WERI-Rb-1 (cell line): ENCODE measurements at regions not wholly inside any gene's neighbourhood (a gene's known extent, or its start where the extent isn't known, plus 50 kb on each side); places are given as distances from the start of the nearest gene placed in this dataset.

Experiments
- DNase-seq: peaks from one replicate; pipeline ENCODE4 v3.0.0-alpha.2; 2020
- H3K27ac ChIP-seq: fragments of 250-450 bp; sonication (Bioruptor Pico); 2 replicates; pipeline ENCODE4 v1.5.1; 2020; ENCODE audit warnings: mild to moderate bottlenecking, moderate library complexity
- H3K27me3 ChIP-seq: fragments of 250-450 bp; sonication (Bioruptor Pico); 2 replicates; pipeline ENCODE4 v1.5.1; 2021; ENCODE audit warnings: mild to moderate bottlenecking, low read depth, moderate library complexity; ENCODE audit not compliant: insufficient read depth, severe bottlenecking
- H3K36me3 ChIP-seq: fragments of 250-450 bp; sonication (Bioruptor Pico); 2 replicates; pipeline ENCODE4 v1.5.1; 2020; ENCODE audit warnings: mild to moderate bottlenecking, moderate library complexity
- H3K4me3 ChIP-seq: 2 replicates; pipeline ENCODE4 v1.5.1; 2011; ENCODE audit warnings: low read depth, mild to moderate bottlenecking, control low read depth, low read length
- H3K9me3 ChIP-seq: fragments of 250-450 bp; sonication (Bioruptor Pico); 2 replicates; pipeline ENCODE4 v1.5.1; 2021; ENCODE audit warnings: mild to moderate bottlenecking, moderate library complexity; ENCODE audit not compliant: severe bottlenecking
- CTCF ChIP-seq: IDR thresholded peaks from 2 replicates; pipeline ENCODE4 v1.5.1; 2011; ENCODE audit warnings: low read depth, mild to moderate bottlenecking, control low read depth, inconsistent platforms, low read length

DNA sequence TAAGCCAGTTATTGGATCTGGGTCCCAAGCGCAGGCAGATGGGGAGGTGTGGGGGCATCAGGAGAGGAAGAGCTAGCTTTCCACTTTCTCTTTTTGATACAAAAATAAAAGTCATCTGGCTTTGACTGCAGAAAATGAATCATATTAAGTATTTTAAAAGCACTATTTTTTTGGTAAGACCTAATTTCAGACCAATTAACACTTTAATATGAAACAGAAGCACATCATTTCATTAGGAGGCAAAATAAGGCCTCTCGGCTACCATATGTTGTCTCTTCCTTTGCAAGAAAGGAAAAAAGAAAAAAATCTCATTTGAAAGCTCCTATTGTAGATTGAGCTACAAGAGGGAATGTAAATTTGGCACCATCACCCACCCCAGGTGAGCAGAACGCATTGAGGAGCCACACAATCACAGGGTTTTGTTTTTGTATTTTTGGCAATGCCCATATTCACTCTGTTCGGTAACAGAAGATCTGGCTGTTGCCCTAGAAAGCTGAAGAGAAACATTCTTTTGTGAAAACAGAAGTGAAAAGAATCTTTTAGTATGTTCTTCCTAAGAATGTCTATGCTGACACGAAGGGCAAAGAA lies 390.7 kb upstream of the ETAA1 start:
- H3K27ac ChIP-seq: no peak overlapping the region
- no peak for TF ChIP-seq CTCF
- no peaks in the 10 kb centered on the region for H3K9me3 ChIP-seq
- no peaks in the 10 kb centered on the region for H3K36me3 ChIP-seq
- H3K27me3 ChIP-seq: peaks cover 40% of the 10 kb centered on the region
- no peak overlapping the region for H3K4me3 ChIP-seq
- DNase-seq: no peak

- TF ChIP-seq CTCF: no peak
- Histone ChIP-seq H3K4me3 (no peak overlapping the region), H3K27ac (no peak overlapping the region), H3K27me3 (peaks cover 40% of the 10 kb centered on the region), H3K36me3 (no peaks in the 10 kb centered on the region), H3K9me3 (no peaks in the 10 kb centered on the region)
- no peak for DNase-seq
These were observed 389.0 kb upstream of the ETAA1 start for GRCh38 chr2:67008155-67008554.

GRCh38 chr2:67012165-67012564 lies 385.0 kb upstream of the ETAA1 start:
- DNase-seq: no peak
- H3K27ac ChIP-seq: no peak overlapping the region
- H3K27me3 ChIP-seq: peaks cover 32% of the 10 kb centered on the region
- no peaks in the 10 kb centered on the region for H3K36me3 ChIP-seq
- H3K9me3 ChIP-seq: no peaks in the 10 kb centered on the region
- TF ChIP-seq CTCF: no peak
- H3K4me3 ChIP-seq: no peak overlapping the region

DNA sequence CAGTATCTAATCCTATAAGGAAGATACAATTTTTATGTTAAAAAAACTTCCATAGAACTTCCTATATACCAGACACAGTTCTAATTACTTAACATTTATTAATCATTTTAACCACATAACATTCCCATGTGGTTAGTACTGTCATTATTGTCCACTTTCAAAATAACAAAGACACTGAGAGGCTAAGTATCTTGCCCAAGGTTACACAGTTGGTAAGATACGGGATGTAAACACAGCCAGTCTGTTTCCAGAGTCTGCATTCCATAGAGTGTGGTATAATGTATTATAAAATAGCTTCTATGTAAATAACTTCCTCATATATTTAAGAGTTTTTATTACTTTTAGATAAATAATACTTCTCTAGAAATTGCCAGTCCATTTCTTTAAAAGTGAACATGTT lies 383.3 kb upstream of the ETAA1 start:
- Histone ChIP-seq H3K27me3 (peaks cover 32% of the 10 kb centered on the region), H3K36me3 (no peaks in the 10 kb centered on the region), H3K9me3 (no peaks in the 10 kb centered on the region), H3K27ac (no peak overlapping the region), H3K4me3 (no peak overlapping the region)
- no peak for TF ChIP-seq CTCF
- DNase-seq: no peak

- Histone ChIP-seq H3K36me3 (no peaks in the 10 kb centered on the region), H3K9me3 (no peaks in the 10 kb centered on the region), H3K27ac (no peak overlapping the region), H3K4me3 (no peak overlapping the region), H3K27me3 (peaks cover 23% of the 10 kb centered on the region)
- DNase-seq: no peak
- TF ChIP-seq CTCF: no peak
These were observed 381.5 kb upstream of the ETAA1 start for GRCh38 chr2:67015681-67016080.

- TF ChIP-seq CTCF: no peak
- Histone ChIP-seq H3K9me3 (no peaks in the 10 kb centered on the region), H3K36me3 (no peaks in the 10 kb centered on the region), H3K4me3 (no peak overlapping the region), H3K27ac (no peak overlapping the region), H3K27me3 (peaks cover 18% of the 10 kb centered on the region)
- no peak for DNase-seq
These were observed 378.8 kb upstream of the ETAA1 start for GRCh38 chr2:67018301-67018700.
